HepG2 (cell line): ENCODE measurements at regions not wholly inside any gene's neighbourhood (a gene's known extent, or its start where the extent isn't known, plus 50 kb on each side); places are given as distances from the start of the nearest gene placed in this dataset.

Experiments
- ATAC-seq: fragments of 200-7000 bp; cut with Tn5 transposase; 3 replicates; pipeline ENCODE4 v1.9.1; 2020; ENCODE audit warnings: mild to moderate bottlenecking, moderate library complexity
- BruUV-seq: library from RNA; stranded (reverse); fragments of 400-500 nt; replicated peaks from 2 replicates; lab custom pipeline; 2021; lab: Mats Ljungman, UMichigan
- CTCF ChIA-PET: fragments of 300-600 bp; formaldehyde crosslinking; extraction: SDS; loops from one replicate; lab custom pipeline; 2021; ENCODE audit warnings: low total read pairs, inconsistent platforms, low intra/inter-chr PET ratio; lab: Yijun Ruan, JAX
- POLR2A ChIA-PET: fragments of 350-600 bp; sonication (Branson Sonifier 250); formaldehyde crosslinking; loops from one replicate; lab custom pipeline; 2020; ENCODE audit warnings: antibody characterized with exemption, inconsistent platforms; lab: Yijun Ruan, JAX
- DNase-seq: peaks from one replicate; pipeline ENCODE4 v3.0.0-alpha.2; 2015; ENCODE audit warnings: low spot score
- FAIRE-seq: peaks from 3 replicates; lab custom pipeline; 2011; peaks lifted over from hg19 to GRCh38; lab: Jason Lieb, UNC
- H2AFZ ChIP-seq: one replicate; pipeline ENCODE4 v1.6.1; 2011; ENCODE audit warnings: low read length, inconsistent platforms
- H3K27ac ChIP-seq: fragments of 300-600 bp; 3 replicates; pipeline ENCODE4 v1.8.0; 2011; ENCODE audit warnings: mixed run types, mild to moderate bottlenecking, mixed read lengths, low read length, inconsistent platforms; ENCODE audit not compliant: insufficient read depth; ENCODE audit errors: extremely low read length
- H3K27me3 ChIP-seq, 2 experiments: fragments of 200-600 bp in 1 of 2; 2 replicates in 1 of 2; 3 replicates in 1 of 2; pipeline versions ENCODE4 v1.6.0 to v1.8.0; 2011; ENCODE audit warnings: low read length in 2 of 2, mild to moderate bottlenecking in 2 of 2, moderate library complexity in 2 of 2, inconsistent platforms in 1 of 2; ENCODE audit not compliant: insufficient read depth in 2 of 2, control insufficient read depth in 1 of 2
- H3K36me3 ChIP-seq, 2 experiments: fragments of 200-600 bp in 1 of 2; replicated peaks in 1 of 2; 2 replicates in 1 of 2; 3 replicates in 1 of 2; pipeline versions ENCODE4 v1.5.1 to v1.8.0; 2011; ENCODE audit warnings: low read length in 2 of 2, inconsistent platforms in 1 of 2; ENCODE audit not compliant: insufficient read depth in 2 of 2, control insufficient read depth in 1 of 2
- H3K4me1 ChIP-seq: 2 replicates; pipeline ENCODE4 v1.5.1; 2012; ENCODE audit warnings: low read length, inconsistent platforms; ENCODE audit not compliant: insufficient read depth
- H3K4me2 ChIP-seq: 2 replicates; pipeline ENCODE4 v1.6.0; 2011; ENCODE audit warnings: low read depth, low read length, inconsistent platforms
- H3K4me3 ChIP-seq, 3 experiments: fragments of 200-600 bp in 1 of 3; sonication (generic), shearing (Covaris generic) in 1 of 3; replicated peaks in 1 of 3; 2 replicates each; pipeline ENCODE4 v1.5.1; 2011 to 2016; ENCODE audit warnings: low read length in 3 of 3, inconsistent platforms in 2 of 3, low read depth in 2 of 3, mild to moderate bottlenecking in 2 of 3, control low read depth in 1 of 3, mixed read lengths in 1 of 3; ENCODE audit not compliant: insufficient read depth in 1 of 3
- H3K79me2 ChIP-seq: one replicate; pipeline ENCODE4 v1.6.1; 2011; ENCODE audit warnings: low read length, inconsistent platforms; ENCODE audit not compliant: insufficient read depth
- H3K9ac ChIP-seq: 2 replicates; pipeline ENCODE4 v1.6.0; 2011; ENCODE audit warnings: mild to moderate bottlenecking, low read depth, low read length, inconsistent platforms; ENCODE audit not compliant: insufficient read depth
- H3K9me3 ChIP-seq: 2 replicates; pipeline ENCODE4 v1.5.1; 2012; ENCODE audit warnings: mild to moderate bottlenecking, low read length
- H4K20me1 ChIP-seq: 2 replicates; pipeline ENCODE4 v1.6.0; 2011; ENCODE audit warnings: inconsistent platforms, mild to moderate bottlenecking, low read length, moderate library complexity; ENCODE audit not compliant: insufficient read depth
- CBX5 ChIP-seq: sonication (generic); formaldehyde crosslinking; IDR thresholded peaks from 2 replicates; pipeline ENCODE4 v1.4.0; 2020; ENCODE audit warnings: missing genetic modification reagents, borderline replicate concordance
- CCAR2 ChIP-seq: fragments of 200-400 bp; formaldehyde crosslinking; optimal IDR thresholded peaks from 2 replicates; pipeline ENCODE3; 2018; ENCODE audit warnings: low read depth, mild to moderate bottlenecking, low read length, moderate library complexity
- ELF3 ChIP-seq: IDR thresholded peaks from 2 replicates; pipeline ENCODE4 v1.6.1; 2016; ENCODE audit warnings: missing genetic modification reagents, missing compliant biosample characterization
- FOXA1 ChIP-seq, 2 experiments: fragments of 450-650 bp in 1 of 2; sonication (generic) in 1 of 2; formaldehyde crosslinking in 1 of 2; IDR thresholded peaks; 2 replicates each; pipeline versions ENCODE4 v1.4.0 to v1.6.1; 2016 to 2020; ENCODE audit warnings: missing genetic modification reagents in 1 of 2
- GATAD2A ChIP-seq: IDR thresholded peaks from 2 replicates; pipeline ENCODE4 v1.6.1; 2016
- NFE2 ChIP-seq: sonication (generic); formaldehyde crosslinking; IDR thresholded peaks from 2 replicates; pipeline ENCODE4 v1.4.0; 2020; ENCODE audit warnings: missing genetic modification reagents
- SOX5 ChIP-seq: IDR thresholded peaks from 2 replicates; pipeline ENCODE4 v1.6.1; 2016; ENCODE audit warnings: borderline replicate concordance
- SOX6 ChIP-seq, 2 experiments: fragments of 450-650 bp in 1 of 2; sonication (generic) in 1 of 2; formaldehyde crosslinking in 1 of 2; IDR thresholded peaks; 2 replicates each; pipeline versions ENCODE4 v1.4.0 to v1.6.1; 2017 to 2020; ENCODE audit warnings: antibody characterized with exemption in 1 of 2, mild to moderate bottlenecking in 1 of 2, missing genetic modification reagents in 1 of 2
- YY1 ChIP-seq: IDR thresholded peaks from 2 replicates; pipeline ENCODE4 v1.6.1; 2011; ENCODE audit warnings: low read length, low read depth, moderate library complexity, mild to moderate bottlenecking; ENCODE audit not compliant: insufficient read depth, insufficient replicate concordance
- ZBTB2 ChIP-seq: sonication (generic); formaldehyde crosslinking; IDR thresholded peaks from 2 replicates; pipeline ENCODE4 v1.8.0; 2022; ENCODE audit warnings: low read depth, missing genetic modification reagents
- ZBTB38 ChIP-seq: sonication (generic); formaldehyde crosslinking; IDR thresholded peaks from 2 replicates; pipeline ENCODE4 v1.5.1; 2020; ENCODE audit warnings: mild to moderate bottlenecking, missing genetic modification reagents
- ZNF670 ChIP-seq: sonication (generic); formaldehyde crosslinking; IDR thresholded peaks from 2 replicates; pipeline ENCODE4 v1.8.0; 2022; ENCODE audit warnings: mild to moderate bottlenecking, missing genetic modification reagents, borderline replicate concordance
- ZNF800 ChIP-seq: sonication (generic); formaldehyde crosslinking; IDR thresholded peaks from 2 replicates; pipeline ENCODE4 v1.4.0; 2020; ENCODE audit warnings: missing genetic modification reagents
- ZSCAN20 ChIP-seq: sonication (generic); formaldehyde crosslinking; IDR thresholded peaks from 2 replicates; pipeline ENCODE4 v1.4.0; 2020; ENCODE audit warnings: missing genetic modification reagents, mild to moderate bottlenecking, borderline replicate concordance
- WGBS: methylation state at CpG from one replicate; pipeline ENCODE4 v1.1.6; 2017; ENCODE audit warnings: low lambda C conversion rate; 5-methylcytosine and 5-hydroxymethylcytosine counted together
- in situ Hi-C: cut with HindIII; loops from 2 replicates; pipeline ENCODE4 v1.10.0; 2017; ENCODE audit warnings: low pct_unique_long_range_greater_than_20kb; ENCODE audit not compliant: extremely low pct_ligation_motif_present
- intact Hi-C: fragments of 100-400 bp; cut with micrococcal nuclease; formaldehyde crosslinking; loops from one replicate; pipeline ENCODE4 v1.10.0; 2022; ENCODE audit not compliant: unreplicated experiment

DNA sequence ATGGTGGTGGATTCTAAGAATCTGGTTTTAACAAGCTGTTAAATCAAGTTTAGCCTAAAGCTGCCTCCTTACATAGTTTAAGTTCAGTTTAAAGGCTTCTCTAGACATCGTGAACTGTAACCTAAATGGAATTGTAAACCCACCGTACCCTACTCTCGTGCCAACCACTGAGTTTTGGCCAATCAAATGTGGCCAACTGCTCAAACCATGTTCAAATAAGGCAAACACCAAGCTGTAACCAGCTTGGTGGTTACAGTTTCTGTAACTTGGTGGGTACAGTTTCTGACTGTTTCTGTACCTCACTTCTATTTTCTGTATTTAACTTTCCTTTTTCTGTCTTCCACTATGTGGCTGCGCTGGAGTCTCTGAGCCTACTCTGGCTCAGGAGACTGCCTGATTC, 131.9 kb upstream of the DDHD1 start:
- no peak overlapping the region for H2AFZ ChIP-seq
- peaks cover 0 to 3% of the 10 kb centered on the region in 2 experiments; a peak in 2 of 5 replicates for H3K27me3 ChIP-seq
- no peak for ATAC-seq
- H3K27ac ChIP-seq = no peak overlapping the region
- CTCF ChIA-PET = no interaction called here
- FAIRE-seq = no peak
- POLR2A ChIA-PET = no interaction called here
- intact Hi-C loops = no loop called here
- H3K9me3 ChIP-seq = no peaks in the 10 kb centered on the region
- DNase-seq = no peak
- H3K36me3 ChIP-seq = no peaks in the 10 kb centered on the region
- WGBS = 53% methylated on average over 4 of the region's 4 CpGs
- no peaks in the 10 kb centered on the region for H3K79me2 ChIP-seq
- TF ChIP-seq ZNF800 (CRISPR knock-in tag) = no peak
- no peak for TF ChIP-seq ZBTB38
- TF ChIP-seq ZNF670 = no peak
- TF ChIP-seq CCAR2 = no peak
- no peak overlapping the region for H3K9ac ChIP-seq
- no peaks in the 10 kb centered on the region for H4K20me1 ChIP-seq
- no TSS peak for BruUV-seq
- no peaks in the 10 kb centered on the region for H3K4me1 ChIP-seq
- H3K4me3 ChIP-seq = no peak overlapping the region
- in situ Hi-C loops = no loop called here
- no peak overlapping the region for H3K4me2 ChIP-seq

DNA sequence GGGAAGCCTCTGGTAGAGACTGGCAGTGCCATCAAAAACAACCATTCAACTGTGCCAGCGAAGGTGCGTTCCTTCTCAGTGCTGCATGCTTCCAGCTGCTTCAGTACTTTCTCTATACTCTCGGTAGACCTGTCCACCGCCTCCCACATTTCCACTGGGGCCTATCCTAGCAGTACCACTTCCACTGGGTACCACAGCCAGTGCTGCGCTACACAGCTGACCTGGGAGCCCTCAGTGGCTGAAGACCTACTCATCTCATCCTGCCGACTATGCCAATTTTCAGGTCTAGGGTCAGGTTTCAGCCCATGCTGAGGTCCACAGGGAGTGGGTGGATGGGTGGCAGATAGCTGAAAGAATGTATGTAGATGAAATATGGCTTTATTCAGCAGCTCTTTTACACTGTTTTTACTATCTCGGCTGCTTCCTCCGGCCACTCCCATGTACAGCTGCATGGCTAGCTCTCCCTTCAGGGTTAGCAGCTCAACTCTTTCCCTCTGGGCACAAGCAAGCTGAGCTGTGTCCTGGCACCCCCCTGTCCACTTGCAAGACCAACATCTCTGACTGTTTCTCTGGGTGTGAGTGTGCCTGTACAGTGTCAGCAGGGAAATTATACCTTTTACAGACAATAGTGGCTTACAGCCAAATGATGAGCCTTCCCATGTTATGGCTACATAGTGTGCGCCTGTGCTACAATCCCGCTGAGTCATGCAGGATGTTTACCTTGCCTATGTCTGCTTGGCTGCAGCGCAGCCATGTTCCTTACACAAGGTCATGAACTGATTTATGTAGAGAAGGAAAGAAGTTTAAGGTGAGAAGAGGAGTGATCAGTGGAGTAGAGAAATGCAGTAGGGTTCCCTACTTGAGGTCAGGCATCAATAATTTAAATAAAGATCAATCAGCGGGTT, 125.7 kb upstream of the DDHD1 start:
- ATAC-seq (peak; percentile 82), FAIRE-seq (no peak), DNase-seq (peak; percentile 62)
- Histone ChIP-seq H3K27ac (no peak overlapping the region), H3K4me3 (no peak overlapping the region), H3K27me3 (no peaks in the 10 kb centered on the region; a peak in 2 of 5 replicates), H3K4me1 (peaks cover 16% of the 10 kb centered on the region), H3K9me3 (no peaks in the 10 kb centered on the region), H3K4me2 (peak overlapping the region; percentile 53), H4K20me1 (no peaks in the 10 kb centered on the region), H2AFZ (peak overlapping the region; percentile 37), H3K79me2 (no peaks in the 10 kb centered on the region), H3K36me3 (no peaks in the 10 kb centered on the region), H3K9ac (no peak overlapping the region)
- WGBS = 45% methylated on average over 11 of the region's 12 CpGs
- ChIA-PET POLR2A (interaction anchor here (1.4 kb wide), 1 partner anchor 127 kb away, joined by 3 read pairs; no protein-coding TSS in a partner anchor), CTCF (no interaction called here)
- BruUV-seq = no TSS peak
- intact Hi-C loops = no loop called here
- in situ Hi-C loops = no loop called here
- TF ChIP-seq SOX6 (IDR thresholded peaks at IDR 0.05) (no peak), SOX6 (CRISPR knock-in tag; IDR thresholded peaks at IDR 0.05) (peak; percentile 66; the same call in 1 of the 2 replicates), YY1 (peak; percentile 26), ZBTB2 (CRISPR knock-in tag) (no peak), GATAD2A (CRISPR knock-in tag) (peak; percentile 71; the same call in 1 of the 2 replicates), ZSCAN20 (no peak), ELF3 (CRISPR knock-in tag) (peak; percentile 56; the same call in 1 of the 2 replicates), CBX5 (CRISPR knock-in tag) (0 out of 2 replicates have a peak, but pooled peaks have one; percentile 21), FOXA1 (IDR thresholded peaks at IDR 0.05) (no peak), FOXA1 (CRISPR knock-in tag; IDR thresholded peaks at IDR 0.05) (peak; percentile 86), NFE2 (CRISPR knock-in tag) (peak; percentile 89), SOX5 (CRISPR knock-in tag) (peak; percentile 39; the same call in 1 of the 2 replicates)
